Iris pigment epithelial cell (primary cell): ENCODE measurements at regions not wholly inside any gene's neighbourhood (a gene's known extent, or its start where the extent isn't known, plus 50 kb on each side); places are given as distances from the start of the nearest gene placed in this dataset.
"Not testable (repeated sequence)": the region's sequence is repeated elsewhere in the genome, so short reads cannot be mapped to it uniquely, and the experiment has no call there.

Experiments
- DNase-seq: peaks from one replicate; pipeline ENCODE4 v3.0.0-alpha.2; 2011; ENCODE audit warnings: low read depth

GRCh38 chr18:70577023-70577420 lies 288.2 kb downstream of the SOCS6 start:
- DNase-seq: no peak

DNA sequence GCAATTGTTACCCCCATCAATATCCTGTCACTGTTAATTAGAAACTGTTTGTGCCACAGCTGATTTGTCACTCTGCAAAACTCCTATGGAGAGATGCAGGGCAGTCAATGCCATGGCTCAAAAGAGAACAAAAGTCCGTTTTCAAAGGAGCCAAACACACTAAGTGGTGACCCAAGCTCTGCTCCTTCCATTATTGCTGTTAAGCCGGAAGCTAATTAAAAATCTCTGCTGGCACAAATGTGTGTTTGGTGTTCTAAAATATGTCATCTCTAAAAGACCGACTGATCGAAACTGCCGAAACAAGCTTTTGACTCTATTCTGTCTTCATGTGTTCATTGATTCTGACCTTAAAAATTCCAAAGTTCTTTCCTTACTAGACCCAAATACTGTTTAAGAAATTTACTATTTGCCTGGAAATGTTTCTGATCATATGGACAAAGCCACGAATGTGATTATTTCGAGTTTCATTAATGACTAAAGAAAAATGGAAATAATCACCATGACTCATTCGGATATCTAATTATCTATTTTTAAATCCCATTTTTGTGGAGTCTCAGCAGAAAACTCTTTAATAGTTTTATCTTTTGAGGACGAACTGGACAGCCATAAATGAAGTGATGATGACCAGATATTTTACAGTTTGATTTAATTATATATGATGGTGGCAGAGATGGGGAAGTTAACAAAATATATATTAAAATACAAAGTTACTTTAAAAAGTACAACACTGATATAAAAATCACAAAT lies 287.6 kb downstream of the SOCS6 start:
- no peak for DNase-seq

DNA sequence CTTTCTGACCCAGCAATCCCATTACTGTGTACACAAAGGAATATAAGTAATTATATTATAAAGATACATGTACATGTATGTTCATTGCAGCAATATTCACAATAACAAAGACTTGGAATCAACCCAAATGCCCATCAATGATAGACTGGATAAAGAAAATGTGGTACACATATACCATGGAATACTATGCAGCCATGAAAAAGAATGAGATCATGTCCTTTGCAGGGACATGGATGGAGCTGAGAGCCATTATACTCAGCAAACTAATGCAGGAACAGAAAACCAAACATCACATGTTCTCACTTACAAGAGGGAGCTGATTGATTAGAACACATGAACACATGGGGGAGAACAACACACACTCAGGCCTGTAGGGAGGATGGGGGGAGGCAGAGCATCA lies 286.1 kb downstream of the SOCS6 start:
- not testable (repeated sequence) for DNase-seq

- not testable (repeated sequence) for DNase-seq
Observed at GRCh38 chr18:70569647-70570046, 280.8 kb downstream of the SOCS6 start.

DNA sequence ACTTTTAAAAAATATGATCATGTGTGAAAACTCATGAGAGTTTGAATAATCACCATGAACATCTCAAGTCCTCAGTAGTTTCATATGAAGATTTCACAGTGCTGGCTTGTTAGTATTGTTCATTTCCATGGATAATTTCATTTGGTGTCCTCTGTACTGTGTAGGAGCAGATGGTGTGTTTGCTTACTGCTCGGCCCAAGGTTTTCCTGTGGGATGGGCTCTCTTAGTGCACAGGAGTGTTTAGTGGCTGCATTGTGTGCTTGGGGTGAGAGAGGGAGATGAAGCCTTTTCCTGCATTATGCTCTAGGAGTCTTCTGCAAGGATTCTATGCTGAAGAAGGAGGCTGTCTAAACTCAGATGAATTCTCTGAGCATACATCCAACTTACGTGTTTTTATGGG lies 270.6 kb downstream of the SOCS6 start:
- no peak for DNase-seq

DNA sequence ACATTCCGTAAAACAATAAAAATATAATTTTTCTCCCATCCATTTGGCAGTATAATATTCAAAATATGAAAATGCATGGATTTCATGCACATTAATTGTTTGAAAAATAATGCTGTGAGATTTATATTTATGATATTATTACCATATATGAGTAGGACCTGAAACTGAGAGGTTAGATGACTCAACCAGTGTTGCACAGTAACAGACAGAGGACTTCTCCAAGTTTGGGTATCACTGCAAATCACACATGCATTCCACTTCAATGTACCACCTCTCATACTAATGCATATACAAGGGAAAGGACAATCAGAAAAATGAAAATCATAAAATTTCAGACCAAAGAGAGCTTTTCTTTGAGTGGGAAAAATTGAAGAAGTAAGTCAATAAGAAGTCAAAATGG lies 269.5 kb downstream of the SOCS6 start:
- DNase-seq: no peak

GRCh38 chr18:70554854-70555445 lies 266.1 kb downstream of the SOCS6 start:
- no peak for DNase-seq

- DNase-seq: no peak
Observed at GRCh38 chr18:70553936-70554260, 265.1 kb downstream of the SOCS6 start.

GRCh38 chr18:70553245-70553935 lies 264.5 kb downstream of the SOCS6 start:
- no peak for DNase-seq

DNA sequence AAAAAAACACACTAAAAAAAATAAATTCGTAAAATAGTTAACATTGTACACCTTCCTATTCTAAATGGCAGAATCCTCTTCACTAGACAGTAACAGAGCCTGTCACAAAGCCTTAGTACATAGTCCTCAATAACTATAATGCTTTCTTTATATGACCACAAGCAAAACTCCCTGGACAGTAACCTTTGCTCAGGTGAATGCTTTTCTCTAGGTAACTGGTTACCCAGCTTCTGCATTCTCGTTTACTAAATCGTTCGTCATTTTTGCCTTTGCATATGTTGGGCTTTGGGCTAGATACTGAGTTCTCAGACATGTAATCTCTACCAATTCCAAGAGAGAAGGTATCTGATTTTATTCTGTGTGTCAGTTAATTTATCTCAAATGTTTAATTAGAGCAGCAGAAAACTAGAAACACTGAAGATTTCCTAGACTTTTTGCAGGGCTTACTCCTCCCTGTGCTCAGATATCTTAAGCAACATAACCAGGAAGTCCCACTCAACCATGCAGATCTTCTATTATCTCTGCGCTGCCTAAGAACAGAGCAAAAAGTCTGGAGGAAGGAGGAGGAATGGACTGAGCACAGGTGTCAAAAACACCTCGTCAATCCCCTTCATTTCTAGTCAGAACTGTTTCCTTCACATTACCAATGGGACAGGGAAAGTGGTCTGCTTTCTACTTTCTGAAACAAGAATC lies 247.7 kb downstream of the SOCS6 start:
- no peak for DNase-seq

DNA sequence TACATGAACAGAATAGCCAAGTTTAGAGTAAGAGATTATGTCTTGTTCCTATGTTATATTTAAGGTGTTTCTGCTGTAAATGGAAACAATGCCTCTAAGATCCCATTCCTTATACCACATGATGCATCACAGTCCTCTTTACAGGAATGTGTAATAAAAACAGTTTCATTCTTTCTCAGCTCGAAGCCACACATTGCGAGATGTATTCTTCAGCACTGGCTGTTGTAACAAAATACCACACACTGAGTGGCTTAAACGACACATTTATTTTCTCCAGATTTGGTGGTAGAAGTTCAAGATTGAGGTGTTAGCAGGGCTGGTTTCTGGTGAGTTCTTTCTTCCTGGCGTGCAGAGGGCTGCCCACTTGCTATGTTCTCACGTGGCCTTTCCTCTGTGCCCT lies 246.2 kb downstream of the SOCS6 start:
- no peak for DNase-seq

- DNase-seq: not testable (repeated sequence)
Observed at GRCh38 chr18:70525322-70525721, 236.5 kb downstream of the SOCS6 start.

DNA sequence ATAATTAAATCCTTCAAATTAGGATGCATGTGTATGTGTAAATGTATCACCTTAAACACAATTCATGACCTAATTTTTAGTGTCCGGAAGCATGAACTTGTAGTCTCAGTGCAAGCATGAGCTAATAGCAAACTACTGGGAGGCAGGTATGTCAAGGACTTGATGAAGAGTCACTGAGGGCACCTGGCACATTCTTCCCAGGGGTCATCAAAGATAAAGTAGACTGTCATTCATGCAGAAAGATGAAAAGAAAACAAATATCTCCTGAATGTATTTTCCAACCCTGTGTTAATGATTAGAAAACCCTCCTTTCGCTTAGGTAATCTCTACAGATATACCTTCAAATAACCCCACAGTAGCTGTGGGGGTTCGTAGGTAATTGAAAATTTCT lies 234.9 kb downstream of the SOCS6 start:
- no peak for DNase-seq

GRCh38 chr18:70523035-70523791 lies 234.4 kb downstream of the SOCS6 start:
- DNase-seq: no peak

DNA sequence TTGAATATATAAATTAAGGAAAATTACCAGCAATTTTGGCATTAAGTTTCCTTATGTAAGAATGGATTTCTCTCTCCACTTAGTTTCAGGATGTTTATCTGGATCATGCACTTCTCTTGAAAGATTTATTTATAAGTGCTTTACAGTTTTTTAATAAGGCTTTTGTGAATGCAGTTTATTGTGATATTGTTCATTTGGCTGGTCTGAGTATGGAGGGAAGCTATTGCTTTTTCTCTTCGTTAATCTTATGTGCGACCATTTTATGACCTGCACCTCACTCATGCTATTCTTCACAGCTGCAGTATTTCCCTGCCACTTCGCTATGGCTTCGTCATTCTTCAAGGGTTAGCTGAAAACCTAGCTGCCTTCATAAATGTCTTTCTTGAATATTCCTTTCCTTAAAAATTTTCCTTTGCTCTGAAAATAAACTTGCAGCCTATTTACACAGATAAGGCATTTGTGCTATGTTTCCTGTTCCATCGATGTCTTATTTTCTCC lies 233.4 kb downstream of the SOCS6 start:
- DNase-seq: no peak

- DNase-seq: no peak
Observed at GRCh38 chr18:70520867-70521266, 232.0 kb downstream of the SOCS6 start.

DNA sequence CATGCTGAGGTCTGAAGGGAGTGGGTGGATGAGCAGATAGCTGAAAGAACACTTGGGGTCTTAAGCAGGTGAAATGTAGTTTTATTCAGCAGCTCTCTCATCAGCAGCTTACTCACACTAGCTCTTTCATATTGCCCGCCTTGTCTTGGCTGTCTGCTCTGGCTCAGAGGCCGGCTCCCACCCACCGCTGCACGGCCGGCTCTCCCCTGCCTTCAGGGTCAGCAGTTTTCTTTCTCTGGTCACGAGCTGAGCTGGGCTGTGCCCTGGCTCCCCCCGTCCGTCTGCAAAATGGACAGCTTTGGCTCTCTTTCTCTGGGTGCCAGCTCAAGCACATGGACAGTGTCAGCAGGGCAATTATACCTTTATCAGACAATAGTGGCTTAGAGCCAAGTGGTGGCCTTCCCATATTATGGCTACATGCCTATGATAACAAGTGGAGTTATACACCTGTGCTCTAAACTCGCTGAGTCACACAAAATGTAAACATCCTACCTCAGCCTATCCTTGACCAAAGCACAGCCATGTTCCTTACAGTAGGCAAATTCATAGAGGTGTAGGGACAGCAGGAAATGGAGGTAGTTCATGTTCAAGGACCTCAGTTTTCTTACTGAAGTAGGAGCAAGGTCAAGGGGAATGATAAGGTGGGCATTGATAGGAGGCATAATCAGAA lies 224.8 kb downstream of the SOCS6 start:
- no peak for DNase-seq

DNA sequence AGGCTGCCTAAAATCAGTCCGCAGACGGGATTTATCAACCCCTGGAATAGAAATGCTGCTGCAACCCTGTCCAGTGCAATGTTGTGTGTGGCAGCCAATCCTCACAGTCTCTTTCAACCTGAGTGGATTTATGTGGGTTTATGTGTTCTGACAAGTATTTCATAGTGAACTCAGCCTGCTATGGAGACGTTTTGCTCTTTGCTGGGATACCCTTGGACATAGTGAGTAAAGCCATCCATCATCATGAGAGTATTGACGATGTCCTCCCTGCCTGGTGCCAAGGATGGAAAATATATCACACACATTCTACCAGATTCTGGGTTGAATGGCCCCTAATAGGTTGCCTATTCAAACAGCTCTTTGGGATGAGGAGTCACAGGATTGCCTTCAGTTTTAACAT lies 219.1 kb downstream of the SOCS6 start:
- no peak for DNase-seq

DNA sequence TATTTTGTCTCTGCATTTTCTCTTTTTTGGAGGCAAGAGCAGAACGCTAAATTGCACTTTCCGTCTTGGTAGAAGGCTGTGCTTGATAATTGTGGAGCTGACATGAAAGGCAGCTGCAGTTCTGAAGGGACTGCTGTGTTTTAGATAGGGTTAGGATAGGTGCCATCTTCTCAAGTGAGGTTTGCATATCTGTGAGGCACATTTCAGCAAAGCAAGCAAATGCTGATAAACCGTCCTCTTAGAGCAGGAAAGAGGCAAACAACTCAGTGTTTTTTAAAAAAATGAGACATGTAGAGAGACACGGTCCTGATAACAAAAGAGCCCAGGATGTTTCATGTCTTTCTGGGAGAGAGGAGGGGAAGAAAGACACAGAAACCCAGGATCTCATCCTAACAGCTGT lies 217.7 kb downstream of the SOCS6 start:
- DNase-seq: no peak

- no peak for DNase-seq
Observed at GRCh38 chr18:70503060-70503459, 214.2 kb downstream of the SOCS6 start.

DNA sequence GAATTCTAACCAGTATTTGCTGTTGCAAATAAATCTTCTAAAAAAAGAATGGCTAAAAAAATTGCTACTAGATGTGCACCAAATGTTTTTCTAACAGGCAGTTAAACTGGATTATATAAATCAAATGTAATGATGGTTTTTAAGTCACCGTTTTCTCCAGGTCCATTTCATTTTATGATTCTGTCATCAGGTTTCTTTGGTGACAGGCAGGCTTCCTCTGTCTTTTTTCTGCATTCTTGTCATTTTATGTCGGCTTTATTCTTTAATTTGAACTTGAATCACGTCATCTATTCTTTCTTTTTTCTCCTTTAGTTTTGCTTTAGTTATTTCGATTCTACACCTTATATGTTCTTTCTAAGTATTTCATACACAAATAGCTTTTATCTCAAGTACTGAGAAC lies 212.5 kb downstream of the SOCS6 start:
- DNase-seq: no peak
